ENCODE measurements at regions not wholly inside any gene's neighbourhood (a gene's known extent, or its start where the extent isn't known, plus 50 kb on each side); places are given as distances from the start of the nearest gene placed in this dataset.

DNA sequence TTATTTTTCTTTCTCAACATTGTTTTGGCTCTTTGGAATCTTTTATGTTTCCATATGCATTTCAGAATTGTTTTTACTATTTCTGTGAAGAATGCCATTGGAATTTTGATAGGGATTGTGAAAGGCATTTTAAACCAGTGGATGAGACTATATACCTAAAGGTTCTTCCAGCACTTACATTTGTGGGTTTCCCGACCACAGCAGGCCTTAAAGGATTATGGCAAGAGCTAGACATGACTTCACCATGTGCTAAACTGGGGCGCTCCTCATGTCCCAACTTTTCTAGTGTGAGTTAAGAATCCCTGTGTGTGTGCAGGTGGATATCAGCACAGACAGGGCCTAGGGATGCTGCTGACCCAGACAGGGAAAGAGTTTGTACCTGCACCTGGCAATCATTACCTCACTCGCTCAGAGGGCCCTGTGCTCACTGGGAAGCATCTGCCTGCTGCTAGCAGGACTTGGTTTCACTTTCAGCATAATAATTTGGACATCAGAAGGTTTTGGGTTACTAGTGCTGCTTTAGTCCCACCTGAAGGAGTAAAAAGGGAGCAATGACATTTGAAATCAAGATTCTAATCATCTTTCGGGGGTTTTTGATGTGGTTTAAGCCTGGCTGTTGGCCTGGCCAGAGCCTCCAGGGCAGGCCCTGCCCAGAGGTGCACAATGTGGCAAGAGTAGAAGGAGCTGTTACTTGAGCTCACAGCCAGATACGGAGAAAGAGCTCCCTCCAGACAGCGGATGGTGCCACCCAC, 137.1 kb downstream of the CDC5L start:
- Histone ChIP-seq H3K27me3 (no peaks in the 10 kb centered on the region), H3K27ac (no peak overlapping the region), H3K4me3 (no peak overlapping the region), H3K36me3 (no peaks in the 10 kb centered on the region), H3K9me3 (peaks cover 0 to 4% (median 0%) of the 10 kb centered on the region in 4 donors), H3K4me1 (no peaks in the 10 kb centered on the region)
- TF ChIP-seq, protein P1, sequence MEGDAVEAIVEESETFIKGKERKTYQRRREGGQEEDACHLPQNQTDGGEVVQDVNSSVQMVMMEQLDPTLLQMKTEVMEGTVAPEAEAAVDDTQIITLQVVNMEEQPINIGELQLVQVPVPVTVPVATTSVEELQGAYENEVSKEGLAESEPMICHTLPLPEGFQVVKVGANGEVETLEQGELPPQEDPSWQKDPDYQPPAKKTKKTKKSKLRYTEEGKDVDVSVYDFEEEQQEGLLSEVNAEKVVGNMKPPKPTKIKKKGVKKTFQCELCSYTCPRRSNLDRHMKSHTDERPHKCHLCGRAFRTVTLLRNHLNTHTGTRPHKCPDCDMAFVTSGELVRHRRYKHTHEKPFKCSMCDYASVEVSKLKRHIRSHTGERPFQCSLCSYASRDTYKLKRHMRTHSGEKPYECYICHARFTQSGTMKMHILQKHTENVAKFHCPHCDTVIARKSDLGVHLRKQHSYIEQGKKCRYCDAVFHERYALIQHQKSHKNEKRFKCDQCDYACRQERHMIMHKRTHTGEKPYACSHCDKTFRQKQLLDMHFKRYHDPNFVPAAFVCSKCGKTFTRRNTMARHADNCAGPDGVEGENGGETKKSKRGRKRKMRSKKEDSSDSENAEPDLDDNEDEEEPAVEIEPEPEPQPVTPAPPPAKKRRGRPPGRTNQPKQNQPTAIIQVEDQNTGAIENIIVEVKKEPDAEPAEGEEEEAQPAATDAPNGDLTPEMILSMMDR (IDR thresholded peaks at IDR 0.05), result no peak
- TF ChIP-seq POLR2A (IDR thresholded peaks at IDR 0.05), result no peak
- DNase-seq, result no peak

DNA sequence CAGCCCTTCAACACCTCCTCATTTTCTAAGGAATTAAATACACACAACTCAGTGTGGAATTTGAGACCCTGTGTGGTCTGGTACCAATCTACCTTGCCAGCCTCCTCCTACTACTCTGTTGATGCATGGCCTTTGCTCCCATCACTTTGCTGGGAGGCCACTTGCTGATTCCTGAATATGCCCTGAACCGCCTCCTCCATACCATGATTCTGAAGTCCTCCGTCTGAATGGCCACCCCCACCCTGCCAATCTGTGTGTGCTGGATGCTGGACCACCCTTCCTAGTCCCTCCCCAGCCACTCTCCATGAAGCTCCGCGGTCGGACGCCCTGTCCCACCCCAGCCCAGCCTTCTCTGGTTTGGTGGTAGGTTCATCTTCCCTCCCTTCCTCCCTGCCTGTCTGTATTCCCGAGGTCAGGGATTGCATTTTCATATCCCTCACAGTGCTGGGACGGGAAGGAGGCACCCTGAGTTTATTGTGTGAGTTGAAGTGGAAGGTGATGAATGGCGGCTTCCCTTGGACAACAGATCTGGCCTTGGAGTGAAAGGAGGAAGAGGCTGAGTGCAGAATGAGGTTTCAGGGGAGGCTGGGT, 138.3 kb downstream of the CDC5L start:
- Histone ChIP-seq H3K4me1 (no peaks in the 10 kb centered on the region), H3K27ac (no peak overlapping the region), H3K36me3 (no peaks in the 10 kb centered on the region), H3K4me3 (no peak overlapping the region), H3K9me3 (peaks cover 0 to 4% (median 0%) of the 10 kb centered on the region in 4 donors), H3K27me3 (no peaks in the 10 kb centered on the region)
- DNase-seq, result no peak
- TF ChIP-seq, protein P1 (IDR thresholded peaks at IDR 0.05), result no peak
- no peak for TF ChIP-seq POLR2A (IDR thresholded peaks at IDR 0.05)

DNA sequence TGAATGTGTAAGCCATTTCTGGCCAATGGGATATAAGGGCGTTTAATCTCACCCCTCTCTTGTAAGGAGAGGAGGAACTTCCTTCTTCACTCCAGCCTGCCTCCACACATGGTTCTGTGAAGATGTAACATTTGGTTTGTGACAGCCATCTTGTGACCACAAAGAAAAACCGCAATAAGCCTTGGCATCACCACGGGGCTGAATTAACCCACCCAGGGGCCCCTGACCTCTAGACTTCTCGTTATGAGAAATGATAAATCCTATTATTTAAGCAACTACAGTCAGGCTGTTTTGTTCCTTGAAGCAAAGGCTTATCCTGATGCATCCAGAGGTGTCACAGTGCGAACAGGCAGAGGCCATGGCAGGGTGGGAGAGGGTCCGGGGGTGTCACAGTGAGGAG, 139.7 kb downstream of the CDC5L start:
- Histone ChIP-seq H3K4me1 (no peaks in the 10 kb centered on the region), H3K4me3 (no peak overlapping the region), H3K27me3 (no peaks in the 10 kb centered on the region), H3K36me3 (no peaks in the 10 kb centered on the region), H3K27ac (no peak overlapping the region), H3K9me3 (peaks cover 0 to 4% (median 0%) of the 10 kb centered on the region in 4 donors)
- no peak for DNase-seq
- no peak for TF ChIP-seq POLR2A (IDR thresholded peaks at IDR 0.05)
- TF ChIP-seq, protein P1 (IDR thresholded peaks at IDR 0.05), result no peak

DNA sequence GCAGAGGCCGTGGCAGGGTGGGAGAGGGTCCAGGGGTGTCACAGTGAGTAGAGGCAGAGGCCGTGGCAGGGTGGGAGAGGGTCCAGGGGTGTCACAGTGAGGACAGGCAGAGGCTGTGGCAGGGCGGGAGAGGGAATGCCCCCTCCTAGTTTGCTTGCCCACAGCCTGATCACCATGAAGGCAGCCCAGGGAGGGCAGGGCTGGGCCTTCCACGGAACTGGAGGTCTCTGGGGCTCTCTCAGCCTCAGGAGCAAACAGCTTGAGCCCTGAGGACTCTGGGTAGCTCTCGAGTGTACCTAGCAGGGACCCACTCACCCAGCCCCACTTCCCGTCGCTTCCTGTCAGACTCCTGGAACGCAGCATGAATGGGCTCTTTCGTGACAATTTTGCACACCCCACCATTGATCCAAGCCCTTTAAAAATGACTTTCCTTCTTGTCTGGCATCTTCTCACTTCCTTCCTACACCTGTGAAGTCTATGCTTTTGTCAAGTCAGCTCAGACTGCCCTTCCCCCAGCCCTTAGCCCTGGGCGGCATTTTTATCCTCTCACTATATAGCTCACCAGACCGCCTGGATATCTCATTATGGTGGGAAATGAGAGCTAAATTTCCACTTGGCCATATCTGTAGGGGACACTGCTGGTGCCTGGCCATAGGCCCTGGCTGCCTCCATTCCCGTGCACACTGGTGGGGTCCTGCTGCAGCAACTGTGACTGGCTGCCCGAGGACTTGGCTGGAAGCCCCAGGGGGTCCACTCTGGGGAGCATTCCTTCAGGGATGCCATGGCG, 140.3 kb downstream of the CDC5L start:
- Histone ChIP-seq H3K4me3 (no peak overlapping the region), H3K27ac (no peak overlapping the region), H3K9me3 (peaks cover 0 to 4% (median 0%) of the 10 kb centered on the region in 4 donors), H3K27me3 (no peaks in the 10 kb centered on the region), H3K36me3 (no peaks in the 10 kb centered on the region), H3K4me1 (no peaks in the 10 kb centered on the region)
- TF ChIP-seq POLR2A (IDR thresholded peaks at IDR 0.05), result no peak
- TF ChIP-seq, protein P1 (IDR thresholded peaks at IDR 0.05), result no peak
- no peak for DNase-seq

DNA sequence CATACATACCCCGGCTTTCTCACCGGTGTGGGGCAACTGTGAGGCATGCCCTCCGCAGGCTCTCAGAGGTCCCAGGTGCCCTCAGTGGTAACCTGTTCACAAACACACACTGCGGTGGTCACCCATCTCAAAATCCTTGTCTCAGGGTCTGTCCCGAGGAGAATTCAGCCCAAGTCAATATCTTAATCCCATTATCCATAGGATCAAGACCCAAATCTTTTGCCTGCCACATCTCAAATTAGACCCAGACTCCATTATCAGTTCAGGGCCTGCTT, 140.8 kb downstream of the CDC5L start:
- Histone ChIP-seq H3K27me3 (no peaks in the 10 kb centered on the region), H3K9me3 (peaks cover 0 to 4% (median 0%) of the 10 kb centered on the region in 4 donors), H3K4me3 (no peak overlapping the region), H3K27ac (no peak overlapping the region), H3K36me3 (no peaks in the 10 kb centered on the region), H3K4me1 (no peaks in the 10 kb centered on the region)
- TF ChIP-seq, protein P1 (IDR thresholded peaks at IDR 0.05), result no peak
- TF ChIP-seq POLR2A (IDR thresholded peaks at IDR 0.05), result no peak
- DNase-seq, result no peak

Measured in Peyer's patch (tissue), 4 donors.